ENCODE measurements at regions not wholly inside any gene's neighbourhood (a gene's known extent, or its start where the extent isn't known, plus 50 kb on each side); places are given as distances from the start of the nearest gene placed in this dataset.

DNA sequence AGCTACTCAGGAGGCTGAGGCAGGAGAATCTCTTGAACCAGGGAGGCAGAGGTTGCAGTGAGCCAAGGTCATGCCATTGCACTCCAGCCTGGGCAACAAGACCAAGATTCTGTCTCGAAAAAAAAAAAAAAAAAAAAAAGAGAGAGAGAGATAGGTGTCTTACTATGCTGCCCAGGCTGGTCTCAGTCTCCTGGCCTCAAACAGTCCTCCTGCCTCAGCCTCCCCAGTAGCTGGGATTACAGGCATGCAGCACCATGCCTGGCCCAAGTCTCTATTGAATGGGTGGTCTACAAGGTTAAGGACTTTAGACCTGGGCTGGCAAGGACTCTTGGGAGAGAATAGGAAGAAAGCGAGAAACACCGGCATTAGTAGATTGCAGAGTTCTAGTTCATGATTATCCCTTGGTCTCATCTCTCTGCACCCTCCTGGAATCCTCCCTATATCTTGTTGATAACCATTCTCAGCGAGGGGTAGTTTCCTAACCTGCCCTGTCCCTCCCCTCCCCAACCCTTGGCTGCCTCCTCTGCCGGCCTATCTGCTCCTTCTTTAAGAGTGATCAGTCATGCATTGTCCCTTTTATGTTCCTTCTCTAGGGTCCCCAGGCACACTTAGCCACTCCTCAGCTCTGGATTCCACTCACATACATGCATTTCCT lies 128.1 kb upstream of the MAP1LC3B2 start:
- no peak for TF ChIP-seq POLR2AphosphoS5 (IDR thresholded peaks at IDR 0.05; ENCODE audit: borderline replicate concordance, low read depth, low read length)
- no peak for TF ChIP-seq EZH2 (IDR thresholded peaks at IDR 0.05)
- TF ChIP-seq FOXP2 (optimal IDR thresholded peaks at IDR 0.05; ENCODE audit: control extremely low read depth, extremely low read length, insufficient read depth) = no peak

All from SK-N-MC (cell line).